HT-29 (cell line): ENCODE measurements at regions not wholly inside any gene's neighbourhood (a gene's known extent, or its start where the extent isn't known, plus 50 kb on each side); places are given as distances from the start of the nearest gene placed in this dataset.

ENCODE experiments used
- DNase-seq: peaks from one replicate; pipeline ENCODE4 v3.0.0-alpha.2; 2015; ENCODE audit warnings: low spot score

DNA sequence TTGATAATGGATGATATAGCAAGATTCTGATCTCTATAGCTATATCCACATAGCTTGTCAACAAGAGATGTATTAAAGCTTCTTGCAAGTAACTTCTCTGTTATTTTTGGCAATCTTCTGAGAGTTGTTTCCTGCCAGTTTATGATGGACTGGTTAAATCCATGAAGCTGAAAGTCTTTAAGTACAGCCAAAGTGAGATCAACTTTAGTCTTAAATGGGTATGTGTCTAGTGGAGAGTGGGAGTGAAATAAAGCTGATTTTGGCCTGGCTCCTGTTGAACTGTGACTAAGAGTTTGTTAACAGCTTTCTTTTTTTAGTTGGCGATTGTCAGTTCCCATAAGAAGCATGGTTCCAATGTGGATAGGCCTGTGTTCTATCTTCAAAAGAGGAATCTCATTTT, 350.9 kb upstream of the PCSK5 start:
- DNase-seq: no peak

GRCh38 chr9:75540185-75540584, 350.3 kb upstream of the PCSK5 start:
- no peak for DNase-seq

- no peak for DNase-seq
Measured at GRCh38 chr9:75541734-75542133, 348.7 kb upstream of the PCSK5 start.

DNA sequence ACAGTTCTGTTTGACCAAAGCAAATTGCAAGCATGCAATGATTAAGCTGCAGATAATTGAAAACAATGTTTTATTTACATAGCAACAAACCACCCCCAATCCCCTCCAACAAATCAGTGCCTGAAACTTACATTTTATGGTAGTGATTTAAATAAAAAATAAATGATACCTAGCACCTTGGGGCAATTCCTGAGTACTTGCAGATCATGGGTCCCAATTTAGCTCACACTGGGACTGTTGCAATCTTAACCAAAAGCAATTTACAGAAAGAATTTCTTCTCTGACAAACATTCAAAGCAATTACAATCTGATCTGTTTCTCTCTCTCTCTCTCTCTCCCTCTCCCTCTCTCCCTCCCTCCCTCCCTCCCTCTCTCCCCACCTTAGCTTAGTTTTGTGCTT, 345.7 kb upstream of the PCSK5 start:
- no peak for DNase-seq

- DNase-seq: no peak
Measured at GRCh38 chr9:75545287-75545686, 345.2 kb upstream of the PCSK5 start.

DNA sequence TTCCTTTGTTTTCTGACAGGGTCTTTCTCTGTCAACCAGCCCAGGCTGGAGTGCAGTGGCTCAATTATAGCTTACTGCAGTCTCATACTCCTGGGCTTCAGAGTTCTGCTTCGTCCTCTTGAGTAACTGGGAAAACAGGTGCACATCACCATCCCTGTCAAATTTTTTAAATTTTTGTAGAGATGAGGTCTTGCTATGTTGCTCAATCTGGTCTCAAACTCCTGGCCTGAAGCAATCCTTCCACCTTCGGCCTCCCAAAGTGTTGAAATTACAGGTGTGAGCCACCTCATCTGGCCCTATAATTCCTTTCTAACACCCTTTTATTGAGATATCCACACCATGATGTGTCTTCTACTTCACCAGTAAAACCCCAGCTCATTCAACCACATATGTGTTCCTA, 341.6 kb upstream of the PCSK5 start:
- no peak for DNase-seq

- DNase-seq: no peak
Measured at GRCh38 chr9:75551861-75552260, 338.6 kb upstream of the PCSK5 start.

DNA sequence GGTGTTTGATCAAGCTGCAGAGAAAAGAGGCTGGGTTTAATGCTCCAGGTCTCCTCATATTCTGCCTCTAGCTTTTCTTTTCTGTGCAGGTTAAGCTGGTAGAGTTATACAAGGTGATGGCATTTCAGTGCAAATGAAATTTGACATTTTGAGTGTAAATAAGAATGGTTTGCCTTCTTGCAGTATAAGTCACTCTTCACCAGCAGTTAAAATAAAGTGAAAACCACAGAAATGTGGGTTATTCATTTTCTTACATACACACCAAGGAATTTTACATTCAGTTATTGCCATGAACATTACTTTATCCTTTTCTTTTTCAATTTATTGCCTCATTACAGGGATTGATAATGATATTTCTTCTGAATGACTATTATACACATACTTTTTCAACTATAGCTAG, 337.5 kb upstream of the PCSK5 start:
- DNase-seq: no peak

DNA sequence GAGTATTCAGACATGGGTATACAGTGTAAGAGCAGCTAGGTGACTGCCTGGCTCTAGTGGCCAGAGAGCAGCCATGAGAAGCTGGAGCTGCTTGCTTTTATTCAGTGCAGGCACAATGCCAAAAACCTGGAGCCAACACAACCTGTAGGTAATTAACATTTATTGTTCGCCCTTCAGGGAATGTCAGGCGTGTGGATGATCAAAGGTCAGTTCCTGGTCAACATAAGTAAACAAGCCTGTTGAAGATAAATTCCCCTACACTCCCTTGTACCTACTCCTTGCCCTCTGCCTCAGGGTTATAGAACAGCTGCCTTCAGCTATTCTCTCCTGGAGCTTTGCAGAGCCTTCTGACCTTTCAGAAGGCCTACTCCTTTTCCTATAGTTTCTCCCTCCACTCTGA, 323.7 kb upstream of the PCSK5 start:
- peak; percentile 43 for DNase-seq

DNA sequence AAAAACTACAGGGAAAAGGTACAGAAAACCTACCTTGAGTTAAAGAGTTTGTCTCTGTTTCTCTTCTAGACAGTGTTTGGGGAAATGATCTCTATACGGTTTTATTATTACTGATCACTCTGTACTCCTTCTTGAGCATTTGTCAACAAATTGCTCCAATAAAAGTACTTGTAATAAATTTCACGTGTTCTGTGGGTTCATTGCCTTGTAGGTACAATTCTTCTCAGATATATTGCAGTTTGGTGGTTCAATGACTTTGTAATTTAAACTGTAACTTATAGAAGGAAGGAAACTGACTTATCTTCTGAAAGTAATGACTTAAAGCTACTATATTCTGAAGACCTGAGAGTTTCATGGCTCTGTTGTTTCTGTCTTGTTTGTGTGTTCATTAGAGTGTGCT, 319.9 kb upstream of the PCSK5 start:
- DNase-seq: no peak

- no peak for DNase-seq
Measured at GRCh38 chr9:75574569-75574968, 315.9 kb upstream of the PCSK5 start.

GRCh38 chr9:75582870-75583269, 307.6 kb upstream of the PCSK5 start:
- DNase-seq: no peak

DNA sequence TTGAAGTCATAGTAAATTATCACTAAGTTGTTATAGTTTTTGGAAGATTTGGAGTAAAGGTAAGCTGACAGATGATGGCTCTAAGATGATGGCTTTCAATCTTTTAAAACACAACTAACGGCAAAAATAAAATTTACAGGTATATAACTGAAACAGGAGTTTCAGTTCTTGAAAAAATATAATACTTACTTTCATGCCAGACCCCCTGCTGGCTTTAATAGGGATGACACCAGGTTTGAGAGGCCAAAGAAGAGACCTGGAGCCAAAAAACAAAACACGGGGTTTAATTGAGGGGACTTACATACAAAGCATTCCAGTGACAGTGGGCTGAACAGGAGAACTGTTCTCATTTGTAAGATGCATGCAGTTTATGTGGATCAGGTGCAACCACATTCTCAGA, 301.7 kb upstream of the PCSK5 start:
- peak; percentile 11 for DNase-seq

GRCh38 chr9:75589497-75589896, 301.0 kb upstream of the PCSK5 start:
- no peak for DNase-seq

DNA sequence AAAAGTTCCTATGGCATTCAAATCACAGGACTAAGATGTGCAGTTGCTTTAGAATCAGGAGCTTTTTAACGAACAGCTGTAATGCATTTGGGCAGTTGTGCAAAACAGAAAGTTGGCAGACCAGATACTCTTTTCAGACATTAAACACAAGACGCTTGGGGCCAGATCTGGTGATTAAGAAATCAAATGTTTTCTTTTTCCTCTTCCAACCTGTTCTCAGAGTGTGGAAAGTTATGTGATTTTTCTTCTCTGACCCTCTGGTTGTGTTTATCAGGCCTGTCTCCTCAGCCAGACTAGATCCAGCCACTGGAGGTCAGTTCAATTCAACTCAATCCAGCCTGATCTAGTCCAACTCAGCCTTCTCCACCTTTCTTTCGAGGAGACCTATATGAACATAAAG, 298.5 kb upstream of the PCSK5 start:
- DNase-seq: no peak

GRCh38 chr9:75592586-75592985, 297.9 kb upstream of the PCSK5 start:
- DNase-seq: no peak

DNA sequence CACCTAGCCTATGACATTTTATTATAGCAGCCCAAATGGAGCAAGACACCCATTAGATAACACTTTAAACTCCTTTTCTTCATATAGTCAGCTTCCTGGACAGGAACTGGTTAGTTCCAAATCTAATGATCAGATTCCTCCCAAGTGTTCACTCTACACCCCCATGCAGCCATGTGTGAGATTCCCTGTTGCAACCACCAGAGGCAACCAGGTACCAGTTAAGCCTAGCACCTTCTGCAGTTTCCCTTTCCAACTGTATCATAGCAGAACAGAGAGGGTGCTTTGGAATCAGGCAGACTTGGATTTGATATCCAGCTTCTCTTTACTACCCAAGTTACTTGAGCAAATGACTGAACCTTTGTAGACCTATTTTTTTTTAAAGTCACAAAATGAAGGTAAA, 296.6 kb upstream of the PCSK5 start:
- peak; percentile 5 for DNase-seq

DNA sequence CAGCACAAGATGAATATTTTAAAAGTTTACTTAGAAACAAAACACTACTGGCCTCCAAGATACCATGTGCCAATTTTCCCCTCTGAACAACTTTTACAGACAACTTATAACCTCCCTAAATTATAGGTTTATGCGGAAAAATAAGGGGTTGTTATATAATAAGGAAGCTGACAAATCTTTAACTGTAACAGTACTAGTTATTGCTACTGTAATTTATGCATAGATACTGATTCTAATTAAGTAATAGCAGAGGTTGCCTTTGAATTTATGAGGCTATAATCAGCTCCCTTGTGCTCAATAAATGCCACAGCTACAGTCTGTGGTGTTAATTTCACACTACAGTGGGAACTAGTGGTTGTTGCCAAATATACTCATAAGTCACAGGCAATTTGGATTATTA, 291.3 kb upstream of the PCSK5 start:
- DNase-seq: no peak

DNA sequence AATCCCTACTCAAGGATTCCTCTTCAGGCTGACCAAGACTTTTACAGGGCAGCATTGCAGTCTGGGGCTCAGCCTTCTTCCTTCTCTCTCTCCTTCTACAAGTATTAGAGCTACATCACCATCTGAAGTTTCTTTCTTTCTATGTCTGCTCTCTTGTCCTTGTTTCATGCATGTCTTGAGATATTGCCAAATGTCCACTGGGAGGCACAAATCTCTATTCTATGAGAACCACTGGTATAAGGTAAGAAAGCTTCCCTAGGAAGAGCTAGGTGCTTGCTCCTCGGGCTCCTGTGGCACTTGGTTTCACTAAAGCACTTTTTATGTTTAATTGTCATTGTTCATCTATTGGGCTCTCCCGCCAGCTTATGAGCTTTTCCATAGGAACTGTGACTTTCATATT, 289.2 kb upstream of the PCSK5 start:
- peak; percentile 43 for DNase-seq

DNA sequence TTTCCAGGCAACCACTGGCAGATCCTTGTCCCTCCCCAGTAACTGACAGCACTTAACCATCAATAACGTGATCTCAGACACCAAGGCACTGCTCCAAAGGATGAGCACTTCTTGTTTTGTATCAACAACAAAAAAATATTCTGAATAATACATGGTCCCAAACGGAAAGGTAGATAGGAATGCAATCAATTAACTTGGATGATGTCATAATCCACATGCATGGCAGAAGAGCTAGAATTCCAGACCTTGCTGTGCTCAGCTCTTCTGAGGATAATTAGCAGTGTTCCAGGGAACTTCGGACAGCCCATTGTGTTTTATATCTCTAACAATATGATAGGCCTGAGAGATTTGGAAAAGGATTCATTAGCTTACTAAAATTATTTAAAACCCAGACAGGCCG, 288.4 kb upstream of the PCSK5 start:
- DNase-seq: no peak

DNA sequence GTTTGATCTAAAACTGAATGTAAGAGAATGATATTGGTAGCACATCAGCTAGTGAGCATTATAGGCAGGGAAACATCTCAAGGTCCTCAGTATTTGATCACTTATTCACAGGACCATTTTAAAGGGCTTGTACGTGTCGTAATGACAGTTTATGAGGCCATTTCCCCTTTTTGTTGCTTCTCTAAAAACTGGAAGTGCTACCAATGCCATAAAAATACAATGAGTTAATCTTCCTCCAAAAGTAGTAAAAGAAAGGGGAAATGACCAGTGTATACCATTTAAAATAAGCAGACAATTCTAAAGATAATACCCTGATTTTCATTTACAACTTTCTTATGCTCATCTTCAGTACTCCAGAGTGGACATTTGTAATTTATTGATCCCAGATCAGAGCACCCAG, 285.8 kb upstream of the PCSK5 start:
- no peak for DNase-seq

GRCh38 chr9:75607521-75607920, 283.0 kb upstream of the PCSK5 start:
- DNase-seq: no peak

DNA sequence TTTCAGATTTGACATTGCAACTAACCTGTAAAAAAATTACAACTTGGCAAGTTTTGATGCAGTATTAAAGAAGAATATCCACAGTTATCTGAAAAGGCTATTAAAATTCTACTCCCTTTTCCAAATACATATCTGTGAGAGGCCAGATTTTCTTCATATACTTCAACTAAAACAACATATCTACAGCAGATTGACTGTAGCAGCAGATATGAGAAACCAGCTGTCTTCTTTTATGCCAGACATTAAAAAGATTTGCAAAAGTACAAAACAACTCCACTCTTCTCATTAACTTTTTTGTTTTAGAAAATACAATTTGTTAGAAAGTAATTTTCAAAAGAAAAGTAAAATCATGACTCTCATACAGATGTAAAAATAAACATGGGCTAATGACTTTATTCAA, 281.1 kb upstream of the PCSK5 start:
- DNase-seq: no peak

DNA sequence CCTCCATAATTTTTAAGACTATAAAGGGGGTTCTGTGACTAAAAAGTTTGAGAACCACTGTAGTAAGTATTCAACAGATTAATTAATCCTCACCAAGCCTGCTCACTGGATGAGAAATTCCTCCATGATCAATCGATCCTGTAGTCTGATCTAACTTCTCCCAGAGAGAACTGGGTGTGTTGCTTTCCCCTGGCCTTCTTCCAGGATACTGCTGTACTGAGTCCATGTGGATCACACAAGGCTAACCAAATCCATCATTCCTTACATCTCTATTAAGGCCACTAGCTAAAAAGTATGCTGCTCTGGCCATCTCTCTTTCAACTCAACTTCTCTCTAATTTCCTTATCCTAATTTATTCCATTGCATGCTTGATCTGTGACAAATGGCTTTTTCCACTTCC, 280.2 kb upstream of the PCSK5 start:
- DNase-seq: no peak

GRCh38 chr9:75612205-75612604, 278.3 kb upstream of the PCSK5 start:
- no peak for DNase-seq
